ENCODE measurements at regions not wholly inside any gene's neighbourhood (a gene's known extent, or its start where the extent isn't known, plus 50 kb on each side); places are given as distances from the start of the nearest gene placed in this dataset.

DNA sequence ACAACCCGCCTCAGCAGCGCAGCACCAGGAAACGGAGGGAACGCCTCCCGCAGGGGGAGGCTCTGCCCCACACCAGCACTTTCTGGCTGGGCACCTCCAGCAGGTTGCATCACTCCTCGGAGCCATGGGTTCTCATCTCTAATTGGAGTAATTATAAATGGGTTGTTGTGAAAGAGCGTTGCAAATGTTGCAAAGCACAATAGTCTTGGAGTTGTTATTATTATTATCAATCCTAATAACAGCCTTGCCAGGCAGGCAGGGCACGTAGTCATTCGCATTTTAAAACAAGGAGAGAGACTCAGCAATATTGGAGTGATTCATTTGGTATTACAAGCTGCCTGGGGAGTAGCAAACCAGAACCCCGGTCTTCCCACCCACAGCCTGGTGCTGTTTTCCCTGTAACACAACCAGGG, 108.6 kb upstream of the GJB6 start (continued):
- TF ChIP-seq, protein P1, sequence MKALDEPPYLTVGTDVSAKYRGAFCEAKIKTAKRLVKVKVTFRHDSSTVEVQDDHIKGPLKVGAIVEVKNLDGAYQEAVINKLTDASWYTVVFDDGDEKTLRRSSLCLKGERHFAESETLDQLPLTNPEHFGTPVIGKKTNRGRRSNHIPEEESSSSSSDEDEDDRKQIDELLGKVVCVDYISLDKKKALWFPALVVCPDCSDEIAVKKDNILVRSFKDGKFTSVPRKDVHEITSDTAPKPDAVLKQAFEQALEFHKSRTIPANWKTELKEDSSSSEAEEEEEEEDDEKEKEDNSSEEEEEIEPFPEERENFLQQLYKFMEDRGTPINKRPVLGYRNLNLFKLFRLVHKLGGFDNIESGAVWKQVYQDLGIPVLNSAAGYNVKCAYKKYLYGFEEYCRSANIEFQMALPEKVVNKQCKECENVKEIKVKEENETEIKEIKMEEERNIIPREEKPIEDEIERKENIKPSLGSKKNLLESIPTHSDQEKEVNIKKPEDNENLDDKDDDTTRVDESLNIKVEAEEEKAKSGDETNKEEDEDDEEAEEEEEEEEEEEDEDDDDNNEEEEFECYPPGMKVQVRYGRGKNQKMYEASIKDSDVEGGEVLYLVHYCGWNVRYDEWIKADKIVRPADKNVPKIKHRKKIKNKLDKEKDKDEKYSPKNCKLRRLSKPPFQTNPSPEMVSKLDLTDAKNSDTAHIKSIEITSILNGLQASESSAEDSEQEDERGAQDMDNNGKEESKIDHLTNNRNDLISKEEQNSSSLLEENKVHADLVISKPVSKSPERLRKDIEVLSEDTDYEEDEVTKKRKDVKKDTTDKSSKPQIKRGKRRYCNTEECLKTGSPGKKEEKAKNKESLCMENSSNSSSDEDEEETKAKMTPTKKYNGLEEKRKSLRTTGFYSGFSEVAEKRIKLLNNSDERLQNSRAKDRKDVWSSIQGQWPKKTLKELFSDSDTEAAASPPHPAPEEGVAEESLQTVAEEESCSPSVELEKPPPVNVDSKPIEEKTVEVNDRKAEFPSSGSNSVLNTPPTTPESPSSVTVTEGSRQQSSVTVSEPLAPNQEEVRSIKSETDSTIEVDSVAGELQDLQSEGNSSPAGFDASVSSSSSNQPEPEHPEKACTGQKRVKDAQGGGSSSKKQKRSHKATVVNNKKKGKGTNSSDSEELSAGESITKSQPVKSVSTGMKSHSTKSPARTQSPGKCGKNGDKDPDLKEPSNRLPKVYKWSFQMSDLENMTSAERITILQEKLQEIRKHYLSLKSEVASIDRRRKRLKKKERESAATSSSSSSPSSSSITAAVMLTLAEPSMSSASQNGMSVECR (CRISPR knock-in tag; IDR thresholded peaks at IDR 0.05; ENCODE audit: borderline replicate concordance) = no peak
- TF ChIP-seq, protein P2, sequence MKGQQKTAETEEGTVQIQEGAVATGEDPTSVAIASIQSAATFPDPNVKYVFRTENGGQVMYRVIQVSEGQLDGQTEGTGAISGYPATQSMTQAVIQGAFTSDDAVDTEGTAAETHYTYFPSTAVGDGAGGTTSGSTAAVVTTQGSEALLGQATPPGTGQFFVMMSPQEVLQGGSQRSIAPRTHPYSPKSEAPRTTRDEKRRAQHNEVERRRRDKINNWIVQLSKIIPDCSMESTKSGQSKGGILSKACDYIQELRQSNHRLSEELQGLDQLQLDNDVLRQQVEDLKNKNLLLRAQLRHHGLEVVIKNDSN (CRISPR knock-in tag; IDR thresholded peaks at IDR 0.05) = no peak
- no peak for TF ChIP-seq GRHL2 (CRISPR knock-in tag; IDR thresholded peaks at IDR 0.05; ENCODE audit: insufficient replicate concordance, severe bottlenecking)
- TF ChIP-seq, protein P3, sequence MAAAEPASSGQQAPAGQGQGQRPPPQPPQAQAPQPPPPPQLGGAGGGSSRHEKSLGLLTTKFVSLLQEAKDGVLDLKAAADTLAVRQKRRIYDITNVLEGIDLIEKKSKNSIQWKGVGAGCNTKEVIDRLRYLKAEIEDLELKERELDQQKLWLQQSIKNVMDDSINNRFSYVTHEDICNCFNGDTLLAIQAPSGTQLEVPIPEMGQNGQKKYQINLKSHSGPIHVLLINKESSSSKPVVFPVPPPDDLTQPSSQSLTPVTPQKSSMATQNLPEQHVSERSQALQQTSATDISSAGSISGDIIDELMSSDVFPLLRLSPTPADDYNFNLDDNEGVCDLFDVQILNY (CRISPR knock-in tag; IDR thresholded peaks at IDR 0.05) = no peak
- TF ChIP-seq MXD4 (CRISPR knock-in tag; IDR thresholded peaks at IDR 0.05; ENCODE audit: borderline replicate concordance) = no peak

DNA sequence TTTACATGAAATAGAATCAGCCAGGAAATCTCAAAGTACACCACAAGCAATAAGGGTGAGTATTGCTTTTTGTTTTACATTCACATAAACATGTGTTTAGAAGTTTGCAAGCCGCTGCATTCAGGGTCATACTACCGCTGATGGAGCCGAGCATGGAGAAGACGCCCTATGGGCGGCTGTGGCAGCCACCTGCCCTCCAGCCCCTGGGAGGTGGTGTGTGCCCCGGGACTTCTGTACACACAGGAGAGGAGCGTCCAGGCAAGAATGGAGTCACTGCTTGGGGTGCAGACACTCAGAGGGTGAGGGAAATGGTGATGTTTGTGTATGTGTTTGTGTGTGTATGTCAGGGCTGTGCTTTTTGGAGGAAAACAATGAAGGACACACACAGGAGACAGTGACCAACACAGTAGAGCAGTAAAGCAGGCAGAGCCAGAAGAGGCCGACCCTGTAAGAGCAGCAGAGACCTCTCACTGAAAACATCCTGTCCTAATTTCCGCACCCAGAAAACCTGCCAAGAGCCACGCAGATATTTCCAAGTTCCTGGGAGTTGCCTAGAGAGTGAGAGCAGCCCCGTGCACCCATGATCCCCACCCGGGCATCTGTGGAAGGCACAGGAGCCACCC, 108.1 kb upstream of the GJB6 start:
- no peak overlapping the region for H3K4me3 Mint-ChIP-seq
- TF ChIP-seq GABPB1 (CRISPR knock-in tag; IDR thresholded peaks at IDR 0.05) = no peak
- no peak for TF ChIP-seq NR3C1 (CRISPR knock-in tag; conservative IDR thresholded peaks at IDR 0.05; ENCODE audit: low read depth)
- TF ChIP-seq, protein P4, sequence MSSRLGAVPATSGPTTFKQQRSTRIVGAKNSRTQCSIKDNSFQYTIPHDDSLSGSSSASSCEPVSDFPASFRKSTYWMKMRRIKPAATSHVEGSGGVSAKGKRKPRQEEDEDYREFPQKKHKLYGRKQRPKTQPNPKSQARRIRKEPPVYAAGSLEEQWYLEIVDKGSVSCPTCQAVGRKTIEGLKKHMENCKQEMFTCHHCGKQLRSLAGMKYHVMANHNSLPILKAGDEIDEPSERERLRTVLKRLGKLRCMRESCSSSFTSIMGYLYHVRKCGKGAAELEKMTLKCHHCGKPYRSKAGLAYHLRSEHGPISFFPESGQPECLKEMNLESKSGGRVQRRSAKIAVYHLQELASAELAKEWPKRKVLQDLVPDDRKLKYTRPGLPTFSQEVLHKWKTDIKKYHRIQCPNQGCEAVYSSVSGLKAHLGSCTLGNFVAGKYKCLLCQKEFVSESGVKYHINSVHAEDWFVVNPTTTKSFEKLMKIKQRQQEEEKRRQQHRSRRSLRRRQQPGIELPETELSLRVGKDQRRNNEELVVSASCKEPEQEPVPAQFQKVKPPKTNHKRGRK (CRISPR knock-in tag; IDR thresholded peaks at IDR 0.05; ENCODE audit: borderline replicate concordance) = no peak
- TF ChIP-seq, protein P5, sequence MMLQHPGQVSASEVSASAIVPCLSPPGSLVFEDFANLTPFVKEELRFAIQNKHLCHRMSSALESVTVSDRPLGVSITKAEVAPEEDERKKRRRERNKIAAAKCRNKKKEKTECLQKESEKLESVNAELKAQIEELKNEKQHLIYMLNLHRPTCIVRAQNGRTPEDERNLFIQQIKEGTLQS (CRISPR knock-in tag; conservative IDR thresholded peaks at IDR 0.05) = no peak
- TF ChIP-seq ZNF317 (CRISPR knock-in tag; IDR thresholded peaks at IDR 0.05; ENCODE audit: borderline replicate concordance, low read depth) = no peak
- TF ChIP-seq GTF2I (CRISPR knock-in tag; conservative IDR thresholded peaks at IDR 0.05) = no peak
- no peak for TF ChIP-seq ZNF423 (CRISPR knock-in tag; IDR thresholded peaks at IDR 0.05)
- no peak for TF ChIP-seq ZBTB21 (CRISPR knock-in tag; IDR thresholded peaks at IDR 0.05; ENCODE audit: borderline replicate concordance)
- TF ChIP-seq, protein P6, sequence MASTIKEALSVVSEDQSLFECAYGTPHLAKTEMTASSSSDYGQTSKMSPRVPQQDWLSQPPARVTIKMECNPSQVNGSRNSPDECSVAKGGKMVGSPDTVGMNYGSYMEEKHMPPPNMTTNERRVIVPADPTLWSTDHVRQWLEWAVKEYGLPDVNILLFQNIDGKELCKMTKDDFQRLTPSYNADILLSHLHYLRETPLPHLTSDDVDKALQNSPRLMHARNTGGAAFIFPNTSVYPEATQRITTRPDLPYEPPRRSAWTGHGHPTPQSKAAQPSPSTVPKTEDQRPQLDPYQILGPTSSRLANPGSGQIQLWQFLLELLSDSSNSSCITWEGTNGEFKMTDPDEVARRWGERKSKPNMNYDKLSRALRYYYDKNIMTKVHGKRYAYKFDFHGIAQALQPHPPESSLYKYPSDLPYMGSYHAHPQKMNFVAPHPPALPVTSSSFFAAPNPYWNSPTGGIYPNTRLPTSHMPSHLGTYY (CRISPR knock-in tag; IDR thresholded peaks at IDR 0.05) = no peak
- TF ChIP-seq, protein P7, sequence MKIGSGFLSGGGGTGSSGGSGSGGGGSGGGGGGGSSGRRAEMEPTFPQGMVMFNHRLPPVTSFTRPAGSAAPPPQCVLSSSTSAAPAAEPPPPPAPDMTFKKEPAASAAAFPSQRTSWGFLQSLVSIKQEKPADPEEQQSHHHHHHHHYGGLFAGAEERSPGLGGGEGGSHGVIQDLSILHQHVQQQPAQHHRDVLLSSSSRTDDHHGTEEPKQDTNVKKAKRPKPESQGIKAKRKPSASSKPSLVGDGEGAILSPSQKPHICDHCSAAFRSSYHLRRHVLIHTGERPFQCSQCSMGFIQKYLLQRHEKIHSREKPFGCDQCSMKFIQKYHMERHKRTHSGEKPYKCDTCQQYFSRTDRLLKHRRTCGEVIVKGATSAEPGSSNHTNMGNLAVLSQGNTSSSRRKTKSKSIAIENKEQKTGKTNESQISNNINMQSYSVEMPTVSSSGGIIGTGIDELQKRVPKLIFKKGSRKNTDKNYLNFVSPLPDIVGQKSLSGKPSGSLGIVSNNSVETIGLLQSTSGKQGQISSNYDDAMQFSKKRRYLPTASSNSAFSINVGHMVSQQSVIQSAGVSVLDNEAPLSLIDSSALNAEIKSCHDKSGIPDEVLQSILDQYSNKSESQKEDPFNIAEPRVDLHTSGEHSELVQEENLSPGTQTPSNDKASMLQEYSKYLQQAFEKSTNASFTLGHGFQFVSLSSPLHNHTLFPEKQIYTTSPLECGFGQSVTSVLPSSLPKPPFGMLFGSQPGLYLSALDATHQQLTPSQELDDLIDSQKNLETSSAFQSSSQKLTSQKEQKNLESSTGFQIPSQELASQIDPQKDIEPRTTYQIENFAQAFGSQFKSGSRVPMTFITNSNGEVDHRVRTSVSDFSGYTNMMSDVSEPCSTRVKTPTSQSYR (CRISPR knock-in tag; IDR thresholded peaks at IDR 0.05) = no peak
- no peak for TF ChIP-seq NFYB (CRISPR knock-in tag; conservative IDR thresholded peaks at IDR 0.05; ENCODE audit: low read depth)
- TF ChIP-seq, protein P8, sequence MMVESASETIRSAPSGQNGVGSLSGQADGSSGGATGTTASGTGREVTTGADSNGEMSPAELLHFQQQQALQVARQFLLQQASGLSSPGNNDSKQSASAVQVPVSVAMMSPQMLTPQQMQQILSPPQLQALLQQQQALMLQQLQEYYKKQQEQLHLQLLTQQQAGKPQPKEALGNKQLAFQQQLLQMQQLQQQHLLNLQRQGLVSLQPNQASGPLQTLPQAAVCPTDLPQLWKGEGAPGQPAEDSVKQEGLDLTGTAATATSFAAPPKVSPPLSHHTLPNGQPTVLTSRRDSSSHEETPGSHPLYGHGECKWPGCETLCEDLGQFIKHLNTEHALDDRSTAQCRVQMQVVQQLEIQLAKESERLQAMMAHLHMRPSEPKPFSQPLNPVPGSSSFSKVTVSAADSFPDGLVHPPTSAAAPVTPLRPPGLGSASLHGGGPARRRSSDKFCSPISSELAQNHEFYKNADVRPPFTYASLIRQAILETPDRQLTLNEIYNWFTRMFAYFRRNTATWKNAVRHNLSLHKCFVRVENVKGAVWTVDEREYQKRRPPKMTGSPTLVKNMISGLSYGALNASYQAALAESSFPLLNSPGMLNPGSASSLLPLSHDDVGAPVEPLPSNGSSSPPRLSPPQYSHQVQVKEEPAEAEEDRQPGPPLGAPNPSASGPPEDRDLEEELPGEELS (CRISPR knock-in tag; IDR thresholded peaks at IDR 0.05) = no peak
- TF ChIP-seq ZNF232 (CRISPR knock-in tag; IDR thresholded peaks at IDR 0.05) = no peak
- TF ChIP-seq TP53 (CRISPR knock-in tag; IDR thresholded peaks at IDR 0.05) = no peak

More for the DNA sequence above, 108.1 kb upstream of the GJB6 start:
- H3K4me1 Mint-ChIP-seq = peaks cover 11% of the 10 kb centered on the region; the same call in 1 of the 2 replicates
- ATAC-seq (no peak; the same call in 1 of the 2 replicates), DNase-seq (ENCODE audit: low spot score) (no peak)
- ChIA-PET POLR2A (no interaction called here), CTCF (no interaction called here)
- no peaks in the 10 kb centered on the region for H3K9me3 Mint-ChIP-seq
- no peaks in the 10 kb centered on the region for H3K27me3 Mint-ChIP-seq (ENCODE audit: low read depth)
- no peak overlapping the region for H3K27ac Mint-ChIP-seq
- no peaks in the 10 kb centered on the region for H3K36me3 Mint-ChIP-seq

Measured in WTC11 (cell line).